Type B pancreatic cell (in vitro differentiated cells): ENCODE measurements at regions not wholly inside any gene's neighbourhood (a gene's known extent, or its start where the extent isn't known, plus 50 kb on each side); places are given as distances from the start of the nearest gene placed in this dataset.

Experiments
- DNase-seq: peaks from one replicate; pipeline ENCODE4 v3.0.0; 2021; ENCODE audit warnings: mixed read lengths; ENCODE audit not compliant: unreplicated experiment; ENCODE audit errors: extremely low spot score
- H3K27ac Mint-ChIP-seq: 2 replicates; pipeline ENCODE4 v1.8.0; 2021; ENCODE audit warnings: mild to moderate bottlenecking, mixed read lengths
- H3K27me3 Mint-ChIP-seq: 2 replicates; pipeline ENCODE4 v1.8.0; 2021; ENCODE audit warnings: mixed read lengths
- H3K36me3 Mint-ChIP-seq: 2 replicates; pipeline ENCODE4 v1.8.0; 2021; ENCODE audit warnings: mixed read lengths
- H3K4me1 Mint-ChIP-seq: one replicate; pipeline ENCODE4 v1.8.0; 2021; ENCODE audit warnings: mixed read lengths; ENCODE audit not compliant: unreplicated experiment
- H3K4me3 Mint-ChIP-seq: 2 replicates; pipeline ENCODE4 v1.8.0; 2021; ENCODE audit warnings: mild to moderate bottlenecking, mixed read lengths
- H3K9me3 Mint-ChIP-seq: 2 replicates; pipeline ENCODE4 v1.8.0; 2021; ENCODE audit warnings: mixed read lengths
- CTCF ChIP-seq: fragments of 200-600 bp; sonication (generic); conservative IDR thresholded peaks from 2 replicates; pipeline ENCODE4 v1.5.0; 2021; ENCODE audit warnings: antibody characterized with exemption, mild to moderate bottlenecking

GRCh38 chrX:134148172-134148692, 88.8 kb upstream of the CCDC160 start:
- DNase-seq, result no peak
- peaks cover 10% of the 10 kb centered on the region for H3K4me1 Mint-ChIP-seq
- H3K4me3 Mint-ChIP-seq, result no peak overlapping the region
- H3K36me3 Mint-ChIP-seq, result no peaks in the 10 kb centered on the region
- H3K27ac Mint-ChIP-seq, result no peak overlapping the region
- no peak for TF ChIP-seq CTCF
- H3K9me3 Mint-ChIP-seq, result peaks cover 4% of the 10 kb centered on the region
- H3K27me3 Mint-ChIP-seq, result no peaks in the 10 kb centered on the region

- H3K27me3 Mint-ChIP-seq, result no peaks in the 10 kb centered on the region
Observed at GRCh38 chrX:134158821-134159512, 78.0 kb upstream of the CCDC160 start.

DNA sequence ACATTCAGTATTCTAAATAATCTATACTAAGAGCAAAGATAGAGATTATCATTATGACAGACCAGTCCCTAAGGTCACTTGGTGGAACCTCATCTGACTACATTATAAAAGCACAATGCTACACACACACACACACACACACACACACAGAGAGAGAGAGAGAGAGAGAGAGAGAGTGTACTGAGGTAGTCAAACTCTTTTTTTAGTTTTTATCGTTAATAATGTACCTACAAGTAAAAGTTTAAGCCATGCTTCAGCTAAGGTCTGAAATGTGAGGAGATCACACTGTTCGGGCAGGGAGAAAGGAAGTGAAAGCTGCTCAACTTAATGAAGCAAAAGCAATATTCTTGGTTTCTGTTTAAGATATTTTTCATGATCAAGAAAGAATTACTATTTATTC, 75.8 kb upstream of the CCDC160 start:
- DNase-seq, result no peak
- Mint-ChIP-seq H3K27me3 (no peaks in the 10 kb centered on the region), H3K4me3 (no peak overlapping the region), H3K27ac (no peak overlapping the region), H3K4me1 (no peaks in the 10 kb centered on the region), H3K9me3 (no peaks in the 10 kb centered on the region), H3K36me3 (no peaks in the 10 kb centered on the region)
- TF ChIP-seq CTCF, result no peak

More at GRCh38 chrX:134158821-134159512, 78.0 kb upstream of the CCDC160 start:
- Mint-ChIP-seq H3K4me3 (no peak overlapping the region), H3K27ac (no peak overlapping the region), H3K9me3 (no peaks in the 10 kb centered on the region), H3K36me3 (no peaks in the 10 kb centered on the region), H3K4me1 (no peaks in the 10 kb centered on the region)
- no peak for TF ChIP-seq CTCF
- no peak for DNase-seq

- H3K4me1 Mint-ChIP-seq, result no peaks in the 10 kb centered on the region
- no peak for DNase-seq
- H3K36me3 Mint-ChIP-seq, result no peaks in the 10 kb centered on the region
- H3K9me3 Mint-ChIP-seq, result no peaks in the 10 kb centered on the region
- no peak for TF ChIP-seq CTCF
- H3K27me3 Mint-ChIP-seq, result no peaks in the 10 kb centered on the region
- H3K27ac Mint-ChIP-seq, result no peak overlapping the region
- H3K4me3 Mint-ChIP-seq, result no peak overlapping the region
Observed at GRCh38 chrX:134162032-134162431, 75.0 kb upstream of the CCDC160 start.

DNA sequence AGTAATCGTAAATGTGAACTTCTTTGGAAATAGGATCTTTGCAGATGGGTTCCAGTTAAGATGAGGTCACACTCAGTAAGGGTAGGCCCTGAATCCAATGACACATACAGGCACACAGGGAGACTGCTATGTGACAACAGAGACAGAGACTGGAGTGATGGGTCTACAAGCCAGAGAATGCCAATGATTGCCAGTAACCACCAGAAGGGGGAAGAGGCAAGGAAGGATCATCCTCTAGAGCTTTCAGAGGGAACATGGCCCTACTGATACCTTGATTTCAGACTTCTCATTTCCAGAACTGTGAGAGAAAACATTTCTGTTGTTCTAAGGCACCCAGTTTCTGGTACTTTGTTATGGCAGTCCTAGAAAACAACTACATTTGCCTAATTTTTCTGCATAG, 73.1 kb upstream of the CCDC160 start:
- Mint-ChIP-seq H3K27ac (no peak overlapping the region), H3K9me3 (no peaks in the 10 kb centered on the region), H3K4me1 (no peaks in the 10 kb centered on the region), H3K36me3 (peaks cover 3% of the 10 kb centered on the region), H3K4me3 (no peak overlapping the region), H3K27me3 (peaks cover 3% of the 10 kb centered on the region)
- no peak for TF ChIP-seq CTCF
- DNase-seq, result no peak
